ENCODE measurements at regions not wholly inside any gene's neighbourhood (a gene's known extent, or its start where the extent isn't known, plus 50 kb on each side); places are given as distances from the start of the nearest gene placed in this dataset.

GRCh38 chr5:73311291-73312110 is 137.1 kb downstream of the FOXD1 start:
- dilution Hi-C loops (cut with MboI; ENCODE audit: extremely low pct_ligation_motif_present, low sequenced_read_pairs) (no loop called here), intact Hi-C loops (cut with micrococcal nuclease) (no loop called here)
- peak; percentile 73 for TF ChIP-seq EZH2 (IDR thresholded peaks at IDR 0.05; ENCODE audit: borderline replicate concordance, low read depth, low read length, severe bottlenecking)
- TF ChIP-seq CTCF (IDR thresholded peaks at IDR 0.05; ENCODE audit: extremely low read depth in 1 of 2, insufficient read depth in 1 of 2, low read depth in 1 of 2, low read length in 2 of 2), result no peak
- no peak for TF ChIP-seq FOS (IDR thresholded peaks at IDR 0.05; ENCODE audit: borderline replicate concordance, insufficient read depth, low read length)
- no peak for TF ChIP-seq POLR2A (IDR thresholded peaks at IDR 0.05; ENCODE audit: low read depth, low read length)
- no peak for TF ChIP-seq MYC (IDR thresholded peaks at IDR 0.05; ENCODE audit: low read depth, low read length)
- no peak for TF ChIP-seq POLR2AphosphoS5 (IDR thresholded peaks at IDR 0.05; ENCODE audit: insufficient read depth, low read depth, low read length)
- TF ChIP-seq GATA2 (IDR thresholded peaks at IDR 0.05; ENCODE audit: insufficient read depth, insufficient read length, low read depth, low read length), result no peak
- ChIA-PET POLR2A (no interaction called here), CTCF (interaction anchor here (1.0 to 2.8 kb wide), 8 partner anchors 10 to 143 kb away, joined by 3 to 36 read pairs (median 5); no protein-coding TSS in a partner anchor)
- Histone ChIP-seq H3K36me3 (ENCODE audit: control insufficient read depth in 2 of 2, extremely low read depth in 1 of 2, insufficient read depth in 2 of 2, low read length in 2 of 2) (no peaks in the 10 kb centered on the region), H2AFZ (ENCODE audit: low read depth, low read length) (no peak overlapping the region), H3K4me3 (replicated peaks in 1 of 3; ENCODE audit: insufficient read depth in 1 of 3, low read depth in 1 of 3, low read length in 3 of 3) (no peak overlapping the region), H3K9ac (replicated peaks; ENCODE audit: extremely low read depth, insufficient read depth, low read length) (no peak overlapping the region), H3K9me3 (replicated peaks; ENCODE audit: control insufficient read depth, insufficient read depth, low read length) (no peaks in the 10 kb centered on the region), H3K79me2 (ENCODE audit: control insufficient read depth, insufficient read depth, low read length) (no peaks in the 10 kb centered on the region), H4K20me1 (replicated peaks; ENCODE audit: control insufficient read depth, extremely low read depth, insufficient read depth, low read length) (no peaks in the 10 kb centered on the region), H3K27me3 (ENCODE audit: control insufficient read depth in 2 of 2, insufficient read depth in 2 of 2, low read length in 2 of 2) (peaks cover 71 to 98% of the 10 kb centered on the region in 2 experiments), H3K9me1 (replicated peaks; ENCODE audit: control insufficient read depth, extremely low read depth, insufficient read depth, low read length) (no peaks in the 10 kb centered on the region), H3K4me2 (ENCODE audit: insufficient read depth, low read length) (no peak overlapping the region), H3K4me1 (ENCODE audit: control insufficient read depth, extremely low read depth, insufficient read depth, low read length) (no peaks in the 10 kb centered on the region), H3K27ac (ENCODE audit: insufficient read depth, low read depth, low read length) (no peak overlapping the region)
- FAIRE-seq (no peak), DNase-seq (ENCODE audit: low read depth, low spot score) (no peak)
- BruUV-seq (replicated peaks), result no TSS peak
